Ovary (tissue), 3 donors: ENCODE measurements at regions not wholly inside any gene's neighbourhood (a gene's known extent, or its start where the extent isn't known, plus 50 kb on each side); places are given as distances from the start of the nearest gene placed in this dataset.

Experiments used
- EP300 ChIP-seq: sonication (generic); formaldehyde crosslinking; IDR thresholded peaks from one replicate; pipeline ENCODE4 v1.6.1; 2017; ENCODE audit warnings: antibody characterized with exemption
- POLR2A ChIP-seq: fragments of 450-650 bp; IDR thresholded peaks from one replicate; pipeline ENCODE4 v1.6.1; 2017; ENCODE audit warnings: antibody characterized with exemption, mild to moderate bottlenecking, moderate library complexity
- TF ChIP-seq, protein P1 (sequence below), 3 donors: fragments of 450-650 bp in 2 of 3; fragments of 200-600 bp in 1 of 3; IDR thresholded peaks; one replicate each; pipeline versions ENCODE4 v1.5.1 to v1.8.0; 2016 to 2022; ENCODE audit warnings: antibody characterized with exemption in 3 of 3, mild to moderate bottlenecking in 1 of 3
- donor health status: DM: no; HTN: no; CAD: no.

DNA sequence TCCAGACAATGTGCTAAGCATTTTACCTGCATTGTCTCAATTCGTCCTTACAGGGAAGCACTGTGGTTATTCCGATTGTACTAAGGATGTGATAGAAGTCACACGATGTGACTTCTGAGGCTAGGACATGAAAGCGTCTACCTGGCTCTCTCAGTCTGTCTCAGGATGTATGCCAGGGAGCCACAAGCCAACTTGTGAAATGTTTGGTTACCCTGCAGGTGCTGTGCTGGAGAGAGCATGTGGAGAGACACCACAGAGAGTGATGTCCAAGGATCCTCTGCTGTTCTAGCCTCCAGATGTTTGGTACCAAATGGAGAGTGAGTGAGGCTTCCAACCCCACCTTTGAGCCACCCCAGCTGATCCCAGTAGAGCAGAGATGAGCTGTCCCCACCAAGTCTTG is 120.1 kb upstream of the IL12B start:
- TF ChIP-seq POLR2A (no peak), EP300 (no peak)
- TF ChIP-seq, protein P1, sequence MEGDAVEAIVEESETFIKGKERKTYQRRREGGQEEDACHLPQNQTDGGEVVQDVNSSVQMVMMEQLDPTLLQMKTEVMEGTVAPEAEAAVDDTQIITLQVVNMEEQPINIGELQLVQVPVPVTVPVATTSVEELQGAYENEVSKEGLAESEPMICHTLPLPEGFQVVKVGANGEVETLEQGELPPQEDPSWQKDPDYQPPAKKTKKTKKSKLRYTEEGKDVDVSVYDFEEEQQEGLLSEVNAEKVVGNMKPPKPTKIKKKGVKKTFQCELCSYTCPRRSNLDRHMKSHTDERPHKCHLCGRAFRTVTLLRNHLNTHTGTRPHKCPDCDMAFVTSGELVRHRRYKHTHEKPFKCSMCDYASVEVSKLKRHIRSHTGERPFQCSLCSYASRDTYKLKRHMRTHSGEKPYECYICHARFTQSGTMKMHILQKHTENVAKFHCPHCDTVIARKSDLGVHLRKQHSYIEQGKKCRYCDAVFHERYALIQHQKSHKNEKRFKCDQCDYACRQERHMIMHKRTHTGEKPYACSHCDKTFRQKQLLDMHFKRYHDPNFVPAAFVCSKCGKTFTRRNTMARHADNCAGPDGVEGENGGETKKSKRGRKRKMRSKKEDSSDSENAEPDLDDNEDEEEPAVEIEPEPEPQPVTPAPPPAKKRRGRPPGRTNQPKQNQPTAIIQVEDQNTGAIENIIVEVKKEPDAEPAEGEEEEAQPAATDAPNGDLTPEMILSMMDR (IDR thresholded peaks at IDR 0.05), result no peak
